T-helper 2 cell treated with Interferon-gamma antibody and Interleukin-4, amounts not matched to agents 5 μg/mL and 100 μg/mL, for 36 hours (primary cell): ENCODE measurements at regions not wholly inside any gene's neighbourhood (a gene's known extent, or its start where the extent isn't known, plus 50 kb on each side); places are given as distances from the start of the nearest gene placed in this dataset.

ENCODE experiments used
- DNase-seq: peaks from one replicate; pipeline ENCODE4 v3.0.0; 2021; ENCODE audit warnings: low spot score
- H3K27ac Mint-ChIP-seq: one replicate; pipeline ENCODE4 v1.8.0; 2021; ENCODE audit warnings: mild to moderate bottlenecking, mixed read lengths
- H3K27me3 Mint-ChIP-seq: one replicate; pipeline ENCODE4 v1.8.0; 2021; ENCODE audit warnings: low read depth, mixed read lengths
- H3K36me3 Mint-ChIP-seq: one replicate; pipeline ENCODE4 v1.8.0; 2021; ENCODE audit warnings: low read depth, mixed read lengths
- H3K4me1 Mint-ChIP-seq: one replicate; pipeline ENCODE4 v1.8.0; 2021; ENCODE audit warnings: low read depth, mixed read lengths
- H3K4me3 Mint-ChIP-seq: one replicate; pipeline ENCODE4 v1.8.0; 2022; ENCODE audit warnings: mild to moderate bottlenecking, moderate library complexity, mixed read lengths
- H3K9me3 Mint-ChIP-seq: one replicate; pipeline ENCODE4 v1.8.0; 2021; ENCODE audit warnings: mixed read lengths

DNA sequence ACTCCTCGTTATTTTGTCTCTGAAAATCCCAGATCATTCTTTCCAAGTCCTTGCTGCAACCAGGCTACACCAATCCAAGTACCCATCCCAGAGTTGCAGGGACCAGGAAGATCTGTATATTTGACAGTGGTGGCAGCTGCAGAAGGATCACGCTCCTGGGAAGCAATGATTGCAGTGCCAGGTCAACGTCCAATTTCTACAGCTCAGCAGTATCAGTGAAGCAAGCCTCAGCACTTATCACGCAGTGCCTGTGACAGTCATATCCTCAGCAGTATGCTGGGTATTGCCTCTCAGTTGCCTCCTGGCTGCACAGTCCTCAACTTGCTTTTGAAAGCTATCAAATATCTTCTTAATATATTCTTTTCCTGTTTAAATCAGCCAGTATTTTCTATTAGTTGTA, 66.7 kb downstream of the BARHL2 start:
- H3K36me3 Mint-ChIP-seq: no peaks in the 10 kb centered on the region
- no peak for DNase-seq
- H3K27ac Mint-ChIP-seq: no peak overlapping the region
- H3K9me3 Mint-ChIP-seq: no peaks in the 10 kb centered on the region
- no peak overlapping the region for H3K4me3 Mint-ChIP-seq
- peaks cover 2% of the 10 kb centered on the region for H3K27me3 Mint-ChIP-seq
- no peaks in the 10 kb centered on the region for H3K4me1 Mint-ChIP-seq

DNA sequence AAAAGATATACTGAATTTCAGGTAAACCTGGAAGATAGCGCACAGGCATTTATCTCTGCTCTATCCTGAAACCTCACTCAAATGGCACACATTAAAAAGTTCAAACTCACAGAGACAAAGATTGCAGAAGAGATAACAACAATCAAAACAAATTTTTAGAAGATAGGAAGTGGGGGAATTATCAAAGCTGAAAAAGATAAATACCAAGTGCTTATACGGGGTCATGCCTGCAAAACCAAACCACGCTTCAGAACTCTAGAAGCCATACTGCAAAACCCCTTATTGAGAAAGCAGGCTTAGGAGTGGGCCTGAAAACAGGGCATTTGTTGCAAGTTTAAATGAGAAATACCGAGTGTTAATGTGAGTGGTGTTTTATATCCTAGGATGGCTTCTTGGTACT, 76.8 kb downstream of the BARHL2 start:
- Mint-ChIP-seq H3K27me3 (peaks cover 3% of the 10 kb centered on the region), H3K27ac (no peak overlapping the region), H3K9me3 (no peaks in the 10 kb centered on the region), H3K36me3 (no peaks in the 10 kb centered on the region), H3K4me1 (no peaks in the 10 kb centered on the region), H3K4me3 (no peak overlapping the region)
- no peak for DNase-seq

DNA sequence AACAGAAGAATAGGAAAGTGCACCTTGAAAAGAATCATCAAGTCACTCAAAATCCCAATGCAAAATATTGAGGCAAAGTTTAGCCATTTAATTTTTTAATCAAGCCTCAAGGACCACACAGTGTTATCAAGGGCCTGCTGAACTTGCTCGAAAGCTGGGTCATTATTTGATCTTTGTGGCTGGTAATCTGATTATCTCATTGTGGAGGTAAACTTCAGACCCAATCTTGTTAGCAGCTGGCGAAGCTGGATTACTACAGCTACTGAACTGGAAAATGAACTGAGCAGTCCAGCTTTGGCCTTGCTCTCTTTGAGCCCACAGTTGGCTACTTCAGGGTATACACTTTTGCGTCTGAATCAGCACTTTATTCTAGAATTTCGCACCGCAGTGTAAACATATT, 94.4 kb downstream of the BARHL2 start:
- Mint-ChIP-seq H3K27ac (no peak overlapping the region), H3K4me3 (no peak overlapping the region), H3K36me3 (no peaks in the 10 kb centered on the region), H3K27me3 (no peaks in the 10 kb centered on the region), H3K9me3 (no peaks in the 10 kb centered on the region), H3K4me1 (no peaks in the 10 kb centered on the region)
- no peak for DNase-seq

DNA sequence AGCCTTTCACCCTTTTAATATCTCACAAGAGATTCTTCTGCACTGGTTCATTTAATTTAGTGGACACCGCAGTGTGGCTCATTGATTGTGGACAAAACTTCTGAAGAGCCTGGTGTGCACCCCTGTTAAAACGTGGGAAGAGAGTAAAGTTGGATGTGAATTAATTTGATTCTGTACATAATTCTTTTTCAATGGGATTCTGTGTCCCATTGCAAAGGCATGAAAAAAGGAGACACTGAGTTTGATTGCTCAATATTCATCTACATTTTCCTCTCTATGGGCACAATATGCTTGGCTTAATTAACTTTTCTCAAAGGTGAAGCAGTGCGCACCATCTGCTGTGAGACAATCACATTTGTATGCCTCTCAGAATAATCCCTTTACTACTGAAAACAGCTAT, 95.1 kb downstream of the BARHL2 start:
- H3K4me3 Mint-ChIP-seq: no peak overlapping the region
- no peak overlapping the region for H3K27ac Mint-ChIP-seq
- DNase-seq: no peak
- H3K9me3 Mint-ChIP-seq: no peaks in the 10 kb centered on the region
- no peaks in the 10 kb centered on the region for H3K4me1 Mint-ChIP-seq
- no peaks in the 10 kb centered on the region for H3K36me3 Mint-ChIP-seq
- H3K27me3 Mint-ChIP-seq: no peaks in the 10 kb centered on the region

DNA sequence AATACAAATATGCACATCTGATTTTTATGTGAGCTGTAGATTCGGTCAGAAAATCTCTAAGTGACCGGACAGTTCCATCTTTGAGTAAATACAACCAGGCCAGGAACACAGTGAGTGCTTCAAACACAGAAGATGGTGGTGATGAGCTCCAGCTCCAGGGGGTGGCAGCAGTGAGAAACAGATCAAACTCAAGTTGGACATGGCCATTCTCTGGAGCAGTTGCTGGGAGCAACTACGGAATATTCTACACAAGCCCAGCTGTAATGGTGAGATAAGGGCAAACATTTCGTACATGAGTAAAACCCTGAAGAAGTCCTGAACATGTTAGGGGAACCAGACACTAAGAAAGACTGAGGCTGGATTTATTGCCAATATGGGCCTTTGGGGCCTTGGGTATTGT, 100.7 kb downstream of the BARHL2 start:
- no peaks in the 10 kb centered on the region for H3K36me3 Mint-ChIP-seq
- no peaks in the 10 kb centered on the region for H3K4me1 Mint-ChIP-seq
- no peak for DNase-seq
- H3K27ac Mint-ChIP-seq: no peak overlapping the region
- no peaks in the 10 kb centered on the region for H3K9me3 Mint-ChIP-seq
- H3K4me3 Mint-ChIP-seq: no peak overlapping the region
- no peaks in the 10 kb centered on the region for H3K27me3 Mint-ChIP-seq

DNA sequence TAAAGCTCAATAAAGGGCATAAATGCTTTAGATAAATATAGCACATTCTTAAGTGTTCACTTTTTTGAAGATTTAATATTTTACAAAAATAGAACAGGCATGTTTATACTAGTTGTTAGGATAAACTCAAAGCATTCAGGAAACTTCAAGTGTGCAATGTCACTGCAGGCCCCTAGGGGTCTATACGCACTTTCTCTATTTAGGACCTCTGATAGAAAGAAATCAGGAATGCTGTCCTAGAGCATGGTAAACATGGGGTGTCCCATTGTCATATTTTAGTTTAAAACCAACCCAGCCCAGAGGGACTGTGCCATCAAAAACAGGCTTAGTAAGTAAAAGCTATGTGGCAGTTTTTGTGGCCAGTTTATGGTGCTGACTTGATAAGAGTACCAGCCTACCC, 102.2 kb downstream of the BARHL2 start:
- no peaks in the 10 kb centered on the region for H3K9me3 Mint-ChIP-seq
- H3K4me1 Mint-ChIP-seq: no peaks in the 10 kb centered on the region
- no peaks in the 10 kb centered on the region for H3K36me3 Mint-ChIP-seq
- H3K27ac Mint-ChIP-seq: no peak overlapping the region
- H3K4me3 Mint-ChIP-seq: no peak overlapping the region
- H3K27me3 Mint-ChIP-seq: no peaks in the 10 kb centered on the region
- no peak for DNase-seq

DNA sequence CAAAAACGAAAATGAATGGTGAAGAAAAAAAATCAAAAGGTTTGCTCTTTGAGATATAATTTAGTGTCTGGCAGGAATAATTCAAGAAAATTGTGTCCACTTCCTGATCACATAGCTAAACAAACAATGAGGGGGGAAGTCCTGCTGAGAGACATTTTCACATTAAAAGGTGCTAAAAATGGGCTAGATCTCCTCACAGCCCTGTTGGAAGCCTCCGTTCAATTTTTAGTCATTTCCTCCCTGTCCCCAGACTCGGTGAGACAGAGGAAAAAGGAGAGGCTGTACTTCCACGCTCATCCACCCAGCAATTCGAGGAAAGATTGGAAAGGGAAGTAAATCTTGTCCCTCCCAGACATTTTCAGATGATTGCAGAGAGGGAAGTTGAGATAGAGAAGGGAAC, 103.7 kb downstream of the BARHL2 start:
- no peak overlapping the region for H3K27ac Mint-ChIP-seq
- H3K27me3 Mint-ChIP-seq: no peaks in the 10 kb centered on the region
- DNase-seq: no peak
- H3K36me3 Mint-ChIP-seq: no peaks in the 10 kb centered on the region
- no peaks in the 10 kb centered on the region for H3K4me1 Mint-ChIP-seq
- H3K9me3 Mint-ChIP-seq: no peaks in the 10 kb centered on the region
- no peak overlapping the region for H3K4me3 Mint-ChIP-seq

DNA sequence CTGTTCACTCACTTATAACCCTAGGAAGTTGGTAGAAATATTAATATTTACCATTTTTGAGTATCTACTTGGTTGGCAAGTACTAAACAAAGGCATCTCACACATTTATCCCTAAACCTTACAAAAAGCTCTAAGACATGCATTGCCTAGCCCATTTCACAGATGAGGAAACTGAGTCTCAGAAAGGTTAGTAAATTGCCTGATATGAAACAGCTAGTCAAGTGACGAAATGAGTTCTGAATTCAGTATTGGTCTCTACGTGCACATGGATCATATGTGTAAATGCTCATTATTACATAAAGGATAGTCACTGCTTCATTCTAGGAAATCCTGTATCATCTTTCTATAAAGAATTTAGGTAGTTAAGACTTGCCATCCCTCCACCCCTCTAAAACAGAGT, 105.1 kb downstream of the BARHL2 start:
- Mint-ChIP-seq H3K27me3 (no peaks in the 10 kb centered on the region), H3K4me1 (no peaks in the 10 kb centered on the region), H3K4me3 (no peak overlapping the region), H3K9me3 (no peaks in the 10 kb centered on the region), H3K27ac (no peak overlapping the region), H3K36me3 (no peaks in the 10 kb centered on the region)
- no peak for DNase-seq

DNA sequence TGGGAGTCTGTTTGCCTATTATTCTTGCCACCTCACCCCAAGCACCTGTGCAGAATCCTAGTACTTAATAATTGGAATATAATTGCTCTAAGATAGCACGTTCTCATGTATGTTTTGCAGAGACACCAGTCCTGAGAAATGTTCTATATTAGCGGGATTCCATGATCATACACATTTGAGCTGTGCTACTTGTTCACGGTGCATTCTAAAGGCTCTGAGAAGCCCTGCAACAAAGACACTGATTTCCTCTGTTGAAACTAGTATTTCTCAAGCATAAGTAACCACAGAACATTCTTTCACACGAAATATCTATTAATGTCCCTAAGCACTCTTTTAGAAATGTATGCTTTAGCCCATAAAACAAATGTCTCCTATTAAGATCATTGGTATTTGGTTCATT, 109.4 kb downstream of the BARHL2 start:
- Mint-ChIP-seq H3K36me3 (no peaks in the 10 kb centered on the region), H3K9me3 (no peaks in the 10 kb centered on the region), H3K27ac (no peak overlapping the region), H3K4me3 (no peak overlapping the region), H3K4me1 (no peaks in the 10 kb centered on the region), H3K27me3 (peaks cover 3% of the 10 kb centered on the region)
- DNase-seq: no peak

DNA sequence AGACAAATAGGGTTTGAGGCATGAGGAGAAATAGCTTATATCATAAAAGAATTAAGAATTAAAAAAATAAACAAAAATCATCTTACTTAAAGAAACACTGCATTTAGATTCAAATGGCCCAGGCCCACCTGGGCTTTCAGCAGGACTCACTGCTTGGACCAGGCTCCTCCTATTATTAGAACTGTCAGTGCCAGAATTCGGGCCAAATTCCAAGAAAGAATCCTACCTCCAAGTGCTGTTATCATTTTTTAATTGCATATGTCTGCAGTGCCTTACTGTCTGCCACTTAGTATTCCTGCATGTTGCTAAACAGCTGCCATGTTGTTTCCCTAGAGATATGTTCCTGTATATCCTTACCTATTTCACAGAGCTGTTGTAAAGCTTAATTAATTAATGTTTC, 112.0 kb downstream of the BARHL2 start:
- H3K27ac Mint-ChIP-seq: no peak overlapping the region
- no peak overlapping the region for H3K4me3 Mint-ChIP-seq
- no peaks in the 10 kb centered on the region for H3K36me3 Mint-ChIP-seq
- H3K9me3 Mint-ChIP-seq: no peaks in the 10 kb centered on the region
- peaks cover 3% of the 10 kb centered on the region for H3K27me3 Mint-ChIP-seq
- no peak for DNase-seq
- no peaks in the 10 kb centered on the region for H3K4me1 Mint-ChIP-seq

DNA sequence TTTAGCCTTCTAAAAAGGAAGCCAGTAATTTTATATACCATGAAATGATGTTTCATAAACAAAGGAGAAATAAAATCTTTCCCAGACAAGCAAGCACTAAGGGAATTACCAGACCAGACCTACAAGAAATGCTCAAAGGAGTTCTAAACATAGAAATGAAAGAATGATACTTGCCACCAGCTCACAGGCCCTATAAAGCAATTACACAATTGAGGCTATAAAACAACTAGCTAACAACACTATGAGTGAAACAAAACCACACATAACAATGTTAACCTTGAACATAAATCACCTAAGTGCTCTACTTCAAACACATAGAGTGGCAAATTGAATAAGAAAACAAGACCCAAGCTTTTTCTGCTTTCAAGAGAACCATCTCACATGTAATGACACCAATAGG, 123.8 kb downstream of the BARHL2 start:
- Mint-ChIP-seq H3K27me3 (no peaks in the 10 kb centered on the region), H3K9me3 (peaks cover 14% of the 10 kb centered on the region), H3K27ac (no peak overlapping the region)

DNA sequence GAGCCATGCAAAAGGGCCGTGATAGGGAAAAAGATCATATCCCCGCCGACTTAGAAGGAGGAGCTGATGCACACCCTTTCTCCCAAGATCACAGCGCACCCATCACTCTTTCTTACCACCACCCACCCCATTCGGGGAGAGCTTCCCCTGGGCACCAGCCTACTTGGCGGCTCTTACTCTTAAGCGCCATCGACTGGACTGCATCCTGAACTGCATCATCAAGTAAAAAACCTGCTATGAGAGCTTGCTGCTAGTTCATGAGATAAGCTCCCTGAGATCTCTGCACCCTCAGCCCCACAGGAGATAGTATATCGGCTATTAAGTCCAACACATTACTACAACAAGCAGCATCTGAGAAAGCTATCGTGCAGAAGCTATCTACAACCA, 125.1 kb downstream of the BARHL2 start:
- H3K4me3 Mint-ChIP-seq: no peak overlapping the region
- H3K9me3 Mint-ChIP-seq: peaks cover 11% of the 10 kb centered on the region
- no peaks in the 10 kb centered on the region for H3K36me3 Mint-ChIP-seq
- no peaks in the 10 kb centered on the region for H3K27me3 Mint-ChIP-seq
- no peak for DNase-seq
- no peak overlapping the region for H3K27ac Mint-ChIP-seq
- H3K4me1 Mint-ChIP-seq: no peaks in the 10 kb centered on the region

More for the DNA sequence above, 123.8 kb downstream of the BARHL2 start:
- no peak for DNase-seq
- Mint-ChIP-seq H3K4me3 (no peak overlapping the region), H3K4me1 (no peaks in the 10 kb centered on the region), H3K36me3 (no peaks in the 10 kb centered on the region)

DNA sequence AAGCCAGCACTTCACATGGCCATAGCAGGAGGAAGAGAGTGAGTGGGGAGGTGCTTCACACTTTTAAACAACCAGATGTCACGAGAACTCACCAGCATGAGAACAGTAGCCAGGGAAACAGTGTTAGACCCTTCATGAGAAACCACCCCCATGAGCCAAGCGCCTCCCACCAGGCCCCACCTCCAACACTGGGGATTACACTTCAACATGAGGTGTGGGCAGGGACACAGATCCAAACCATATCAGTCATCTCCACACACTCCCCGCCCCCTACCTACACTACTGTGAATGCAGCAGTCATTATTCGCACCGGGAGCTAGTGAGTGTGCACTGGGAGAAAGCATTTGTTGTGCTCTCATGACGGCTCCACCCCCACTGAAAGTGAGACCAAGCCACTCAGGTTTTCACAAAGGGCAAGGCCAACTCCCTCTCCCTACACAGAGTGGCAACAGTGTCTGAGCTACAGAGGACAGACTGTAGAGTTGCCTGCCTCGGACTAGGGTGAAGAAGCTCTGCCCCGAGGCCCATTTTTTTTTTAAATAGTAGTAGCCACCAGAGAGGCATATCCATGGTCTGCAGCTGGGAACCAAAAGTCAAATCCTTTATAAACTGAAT, 125.6 kb downstream of the BARHL2 start:
- H3K36me3 Mint-ChIP-seq: no peaks in the 10 kb centered on the region
- no peak overlapping the region for H3K27ac Mint-ChIP-seq
- H3K27me3 Mint-ChIP-seq: no peaks in the 10 kb centered on the region
- peaks cover 11% of the 10 kb centered on the region for H3K9me3 Mint-ChIP-seq
- no peak overlapping the region for H3K4me3 Mint-ChIP-seq
- H3K4me1 Mint-ChIP-seq: no peaks in the 10 kb centered on the region
- no peak for DNase-seq

DNA sequence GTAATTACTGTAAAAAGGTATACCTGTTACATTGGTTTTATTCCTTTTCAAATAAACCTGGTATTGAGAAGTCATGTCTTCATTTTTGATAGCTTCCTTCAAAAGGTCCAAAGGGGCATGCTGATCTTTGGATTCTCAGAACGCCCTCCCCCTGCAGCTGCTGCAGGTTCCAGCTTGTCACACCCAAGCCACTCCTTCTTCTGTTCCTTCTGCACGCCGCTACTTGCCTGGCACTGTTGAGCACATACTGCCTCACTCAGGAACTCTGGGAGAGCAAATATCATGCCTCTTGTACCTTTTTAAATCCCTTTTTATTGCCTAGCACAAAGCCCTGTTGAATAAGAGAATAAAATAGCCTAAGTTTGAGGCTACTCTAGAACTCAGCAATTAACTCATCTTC, 136.9 kb downstream of the BARHL2 start:
- H3K4me3 Mint-ChIP-seq: no peak overlapping the region
- no peaks in the 10 kb centered on the region for H3K36me3 Mint-ChIP-seq
- H3K9me3 Mint-ChIP-seq: no peaks in the 10 kb centered on the region
- no peaks in the 10 kb centered on the region for H3K4me1 Mint-ChIP-seq
- no peak overlapping the region for H3K27ac Mint-ChIP-seq
- no peak for DNase-seq
- H3K27me3 Mint-ChIP-seq: no peaks in the 10 kb centered on the region

DNA sequence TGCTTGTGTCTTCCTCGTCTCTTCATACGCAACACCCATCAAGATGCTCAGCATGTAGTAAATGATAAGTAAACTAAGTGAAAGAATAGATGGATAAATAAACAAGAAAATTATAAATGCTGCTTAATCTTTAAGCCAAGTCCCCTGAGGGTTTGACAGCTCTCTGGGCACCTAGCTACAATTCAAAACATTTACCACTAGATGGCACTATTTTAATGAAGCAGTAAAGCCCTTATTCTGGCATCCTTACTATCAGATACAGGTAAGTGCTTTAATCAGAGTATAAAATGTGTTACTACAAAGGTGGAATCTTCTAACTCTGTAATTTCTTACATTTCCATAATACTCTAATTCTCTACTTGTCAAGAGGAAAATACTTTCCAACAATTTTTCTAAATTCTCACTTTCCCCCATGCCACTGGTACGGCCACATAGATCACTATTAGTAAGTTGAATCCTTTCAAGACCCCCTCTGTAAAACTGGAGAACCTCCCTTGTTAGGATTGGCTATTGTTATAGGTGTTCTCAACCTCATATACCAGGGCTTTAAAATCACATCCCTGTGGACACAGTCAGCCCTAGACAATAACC, 137.8 kb downstream of the BARHL2 start:
- Mint-ChIP-seq H3K36me3 (no peaks in the 10 kb centered on the region), H3K27ac (no peak overlapping the region), H3K4me3 (no peak overlapping the region), H3K27me3 (no peaks in the 10 kb centered on the region), H3K4me1 (no peaks in the 10 kb centered on the region), H3K9me3 (no peaks in the 10 kb centered on the region)
- no peak for DNase-seq
